CD4-positive, alpha-beta T cell treated with Interferon alpha-2 for 1 hour (primary cell): ENCODE measurements at regions not wholly inside any gene's neighbourhood (a gene's known extent, or its start where the extent isn't known, plus 50 kb on each side); places are given as distances from the start of the nearest gene placed in this dataset.

ENCODE experiments used
- DNase-seq, 2 donors: peaks; one replicate each; pipeline ENCODE4 v3.0.0-alpha.2; 2020 to 2022

GRCh38 chr4:1474126-1475090 is 68.2 kb upstream of the NKX1-1 start:
- no peak for DNase-seq

GRCh38 chr4:1473718-1474117 is 67.5 kb upstream of the NKX1-1 start:
- DNase-seq: no peak

GRCh38 chr4:1472911-1473518 is 66.8 kb upstream of the NKX1-1 start:
- no peak for DNase-seq

GRCh38 chr4:1472148-1472797 is 66.0 kb upstream of the NKX1-1 start:
- DNase-seq: no peak

GRCh38 chr4:1471443-1472147 is 65.4 kb upstream of the NKX1-1 start:
- no peak for DNase-seq

GRCh38 chr4:1470816-1471442 is 64.7 kb upstream of the NKX1-1 start:
- DNase-seq: no peak

- DNase-seq: no peak
These were observed 64.1 kb upstream of the NKX1-1 start for GRCh38 chr4:1470393-1470670.

GRCh38 chr4:1469607-1470392 is 63.6 kb upstream of the NKX1-1 start:
- no peak for DNase-seq

- DNase-seq: no peak
These were observed 62.8 kb upstream of the NKX1-1 start for GRCh38 chr4:1469043-1469442.

- DNase-seq: no peak
These were observed 61.6 kb upstream of the NKX1-1 start for GRCh38 chr4:1467581-1468458.

GRCh38 chr4:1466863-1467165 is 60.6 kb upstream of the NKX1-1 start:
- DNase-seq: no peak

GRCh38 chr4:1466034-1466862 is 60.0 kb upstream of the NKX1-1 start:
- DNase-seq: no peak

- no peak for DNase-seq
These were observed 59.2 kb upstream of the NKX1-1 start for GRCh38 chr4:1465173-1466033.

GRCh38 chr4:1464581-1465171 is 58.4 kb upstream of the NKX1-1 start:
- DNase-seq: no peak

GRCh38 chr4:1463927-1464540 is 57.8 kb upstream of the NKX1-1 start:
- DNase-seq: no peak

- DNase-seq: no peak
These were observed 57.1 kb upstream of the NKX1-1 start for GRCh38 chr4:1463088-1463926.

GRCh38 chr4:1462768-1463075 is 56.5 kb upstream of the NKX1-1 start:
- DNase-seq: no peak
